Neural cell (in vitro differentiated cells): ENCODE measurements at regions not wholly inside any gene's neighbourhood (a gene's known extent, or its start where the extent isn't known, plus 50 kb on each side); places are given as distances from the start of the nearest gene placed in this dataset.

ENCODE experiments used
- POLR2AphosphoS5 ChIP-seq: IDR thresholded peaks from 2 replicates; pipeline ENCODE4 v1.6.1; 2012
- TF ChIP-seq, protein P1 (sequence below): IDR thresholded peaks from 2 replicates; pipeline ENCODE4 v1.6.1; 2012; ENCODE audit warnings: borderline replicate concordance
- TF ChIP-seq, protein P2 (sequence below): fragments of 450-650 bp; IDR thresholded peaks from 2 replicates; pipeline ENCODE4 v1.5.1; 2014; ENCODE audit warnings: antibody characterized with exemption, mild to moderate bottlenecking, moderate library complexity; ENCODE audit not compliant: poor library complexity, severe bottlenecking

DNA sequence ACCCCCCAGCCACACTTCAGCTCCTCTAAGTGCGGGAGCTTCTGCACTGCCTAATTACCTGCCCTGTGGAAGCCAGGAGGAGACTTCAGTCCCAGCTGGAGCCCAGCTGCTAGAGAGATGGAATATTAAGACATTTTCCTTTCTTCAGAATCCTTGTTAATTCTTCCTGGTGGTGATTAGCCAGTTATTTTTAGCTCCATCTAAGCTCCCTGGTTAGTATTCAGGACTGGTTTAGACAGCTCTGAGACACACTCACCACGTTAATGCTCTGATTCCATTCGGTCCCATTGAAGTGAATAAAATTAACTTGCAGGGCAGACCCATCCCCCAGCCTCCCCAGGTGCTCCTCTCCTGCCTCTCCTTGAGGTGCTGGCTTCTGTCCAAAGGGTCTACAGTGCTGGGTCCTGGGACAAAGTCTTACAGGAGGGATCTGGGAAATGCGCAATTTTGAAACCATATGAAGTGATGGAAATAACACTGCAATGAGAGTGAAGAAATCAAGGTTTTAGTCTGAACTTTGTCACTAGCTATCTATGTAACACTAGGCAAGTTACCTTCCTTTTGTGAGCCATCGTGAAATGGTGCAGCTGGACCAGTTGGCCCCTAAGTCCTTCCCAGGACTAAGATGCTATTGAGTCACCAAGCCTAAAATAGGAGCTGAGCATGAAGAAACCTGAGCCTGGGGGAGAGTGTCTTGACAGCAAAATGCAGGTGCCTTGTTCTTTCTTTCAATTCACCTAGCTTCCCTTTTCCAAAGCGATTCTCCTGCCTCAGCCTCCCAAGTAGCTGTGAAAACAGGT, 117.4 kb upstream of the ATP1A1 start:
- TF ChIP-seq, protein P1, sequence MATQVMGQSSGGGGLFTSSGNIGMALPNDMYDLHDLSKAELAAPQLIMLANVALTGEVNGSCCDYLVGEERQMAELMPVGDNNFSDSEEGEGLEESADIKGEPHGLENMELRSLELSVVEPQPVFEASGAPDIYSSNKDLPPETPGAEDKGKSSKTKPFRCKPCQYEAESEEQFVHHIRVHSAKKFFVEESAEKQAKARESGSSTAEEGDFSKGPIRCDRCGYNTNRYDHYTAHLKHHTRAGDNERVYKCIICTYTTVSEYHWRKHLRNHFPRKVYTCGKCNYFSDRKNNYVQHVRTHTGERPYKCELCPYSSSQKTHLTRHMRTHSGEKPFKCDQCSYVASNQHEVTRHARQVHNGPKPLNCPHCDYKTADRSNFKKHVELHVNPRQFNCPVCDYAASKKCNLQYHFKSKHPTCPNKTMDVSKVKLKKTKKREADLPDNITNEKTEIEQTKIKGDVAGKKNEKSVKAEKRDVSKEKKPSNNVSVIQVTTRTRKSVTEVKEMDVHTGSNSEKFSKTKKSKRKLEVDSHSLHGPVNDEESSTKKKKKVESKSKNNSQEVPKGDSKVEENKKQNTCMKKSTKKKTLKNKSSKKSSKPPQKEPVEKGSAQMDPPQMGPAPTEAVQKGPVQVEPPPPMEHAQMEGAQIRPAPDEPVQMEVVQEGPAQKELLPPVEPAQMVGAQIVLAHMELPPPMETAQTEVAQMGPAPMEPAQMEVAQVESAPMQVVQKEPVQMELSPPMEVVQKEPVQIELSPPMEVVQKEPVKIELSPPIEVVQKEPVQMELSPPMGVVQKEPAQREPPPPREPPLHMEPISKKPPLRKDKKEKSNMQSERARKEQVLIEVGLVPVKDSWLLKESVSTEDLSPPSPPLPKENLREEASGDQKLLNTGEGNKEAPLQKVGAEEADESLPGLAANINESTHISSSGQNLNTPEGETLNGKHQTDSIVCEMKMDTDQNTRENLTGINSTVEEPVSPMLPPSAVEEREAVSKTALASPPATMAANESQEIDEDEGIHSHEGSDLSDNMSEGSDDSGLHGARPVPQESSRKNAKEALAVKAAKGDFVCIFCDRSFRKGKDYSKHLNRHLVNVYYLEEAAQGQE = peak; percentile 58
- TF ChIP-seq, protein P2, sequence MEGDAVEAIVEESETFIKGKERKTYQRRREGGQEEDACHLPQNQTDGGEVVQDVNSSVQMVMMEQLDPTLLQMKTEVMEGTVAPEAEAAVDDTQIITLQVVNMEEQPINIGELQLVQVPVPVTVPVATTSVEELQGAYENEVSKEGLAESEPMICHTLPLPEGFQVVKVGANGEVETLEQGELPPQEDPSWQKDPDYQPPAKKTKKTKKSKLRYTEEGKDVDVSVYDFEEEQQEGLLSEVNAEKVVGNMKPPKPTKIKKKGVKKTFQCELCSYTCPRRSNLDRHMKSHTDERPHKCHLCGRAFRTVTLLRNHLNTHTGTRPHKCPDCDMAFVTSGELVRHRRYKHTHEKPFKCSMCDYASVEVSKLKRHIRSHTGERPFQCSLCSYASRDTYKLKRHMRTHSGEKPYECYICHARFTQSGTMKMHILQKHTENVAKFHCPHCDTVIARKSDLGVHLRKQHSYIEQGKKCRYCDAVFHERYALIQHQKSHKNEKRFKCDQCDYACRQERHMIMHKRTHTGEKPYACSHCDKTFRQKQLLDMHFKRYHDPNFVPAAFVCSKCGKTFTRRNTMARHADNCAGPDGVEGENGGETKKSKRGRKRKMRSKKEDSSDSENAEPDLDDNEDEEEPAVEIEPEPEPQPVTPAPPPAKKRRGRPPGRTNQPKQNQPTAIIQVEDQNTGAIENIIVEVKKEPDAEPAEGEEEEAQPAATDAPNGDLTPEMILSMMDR = no peak
- TF ChIP-seq POLR2AphosphoS5 = peak; percentile 21
